WTC11 (cell line): ENCODE measurements at regions not wholly inside any gene's neighbourhood (a gene's known extent, or its start where the extent isn't known, plus 50 kb on each side); places are given as distances from the start of the nearest gene placed in this dataset.

Source experiments
- ATAC-seq: fragments of 200-7000 bp; cut with Tn5 transposase; 2 replicates; pipeline ENCODE4 v1.10.0; 2021; ENCODE audit warnings: mild to moderate bottlenecking, moderate library complexity
- CTCF ChIA-PET: fragments of 300-600 bp; sonication (Branson Sonifier 250); formaldehyde crosslinking; loops from one replicate; lab custom pipeline; 2021; ENCODE audit warnings: antibody characterized with exemption; lab: Charles Lee
- POLR2A ChIA-PET: fragments of 350-600 bp; sonication (Branson Sonifier 250); formaldehyde crosslinking; loops from one replicate; lab custom pipeline; 2021; ENCODE audit warnings: antibody characterized with exemption; lab: Charles Lee
- DNase-seq: peaks from one replicate; pipeline ENCODE4 v3.0.0; 2021; ENCODE audit warnings: low spot score
- H3K27ac Mint-ChIP-seq: 2 replicates; pipeline ENCODE4 v1.8.0; 2021; ENCODE audit warnings: mixed read lengths
- H3K27me3 Mint-ChIP-seq: 2 replicates; pipeline ENCODE4 v1.8.0; 2021; ENCODE audit warnings: low read depth, mild to moderate bottlenecking, moderate library complexity, mixed read lengths
- H3K36me3 Mint-ChIP-seq: 2 replicates; pipeline ENCODE4 v1.8.0; 2021; ENCODE audit warnings: mixed read lengths
- H3K4me1 Mint-ChIP-seq: 2 replicates; pipeline ENCODE4 v1.8.0; 2022; ENCODE audit warnings: mixed read lengths
- H3K4me3 Mint-ChIP-seq: 2 replicates; pipeline ENCODE4 v1.8.0; 2021; ENCODE audit warnings: mild to moderate bottlenecking, moderate library complexity, mixed read lengths
- H3K9me3 Mint-ChIP-seq: 2 replicates; pipeline ENCODE4 v1.8.0; 2021; ENCODE audit warnings: mixed read lengths
- AFF4 ChIP-seq: sonication (generic); formaldehyde crosslinking; IDR thresholded peaks from 2 replicates; pipeline ENCODE4 v1.8.1; 2023; ENCODE audit warnings: mild to moderate bottlenecking, missing genetic modification reagents, borderline replicate concordance
- ARID4B ChIP-seq: sonication (generic); formaldehyde crosslinking; IDR thresholded peaks from 2 replicates; pipeline ENCODE4 v1.8.0; 2023; ENCODE audit warnings: missing genetic modification reagents, mild to moderate bottlenecking, borderline replicate concordance
- CREB1 ChIP-seq: sonication (generic); formaldehyde crosslinking; IDR thresholded peaks from 2 replicates; pipeline ENCODE4 v1.8.0; 2023; ENCODE audit warnings: mild to moderate bottlenecking, missing genetic modification reagents
- E2F1 ChIP-seq: sonication (generic); formaldehyde crosslinking; IDR thresholded peaks from 2 replicates; pipeline ENCODE4 v1.8.0; 2022; ENCODE audit warnings: mild to moderate bottlenecking, missing genetic modification reagents
- FOXJ3 ChIP-seq: sonication (generic); formaldehyde crosslinking; IDR thresholded peaks from 2 replicates; pipeline ENCODE4 v1.9.0; 2021; ENCODE audit warnings: missing genetic modification reagents, mild to moderate bottlenecking, borderline replicate concordance
- GABPB1 ChIP-seq: sonication (generic); formaldehyde crosslinking; IDR thresholded peaks from 2 replicates; pipeline ENCODE4 v1.8.1; 2023; ENCODE audit warnings: mild to moderate bottlenecking, missing genetic modification reagents
- GRHL2 ChIP-seq: fragments of 250-450 bp; sonication (Bioruptor Pico); IDR thresholded peaks from 2 replicates; pipeline ENCODE4 v1.8.0; 2022; ENCODE audit warnings: mild to moderate bottlenecking, moderate library complexity; ENCODE audit not compliant: insufficient replicate concordance, severe bottlenecking
- IRF1 ChIP-seq: sonication (generic); formaldehyde crosslinking; IDR thresholded peaks from 2 replicates; pipeline ENCODE4 v1.8.0; 2023; ENCODE audit warnings: missing genetic modification reagents
- JAZF1 ChIP-seq: fragments of 250-450 bp; sonication (Bioruptor Pico); IDR thresholded peaks from 2 replicates; pipeline ENCODE4 v1.9.0; 2021; ENCODE audit warnings: moderate library complexity, mild to moderate bottlenecking, inconsistent platforms
- NR1H2 ChIP-seq: sonication (generic); formaldehyde crosslinking; IDR thresholded peaks from 2 replicates; pipeline ENCODE4 v1.9.0; 2021; ENCODE audit warnings: mild to moderate bottlenecking, moderate library complexity, missing genetic modification reagents
- NR3C1 ChIP-seq: sonication (generic); formaldehyde crosslinking; conservative IDR thresholded peaks from 2 replicates; pipeline ENCODE4 v1.8.1; 2023; ENCODE audit warnings: low read depth, mild to moderate bottlenecking, missing genetic modification reagents
- TP53 ChIP-seq: sonication (generic); formaldehyde crosslinking; IDR thresholded peaks from 2 replicates; pipeline ENCODE4 v1.8.1; 2023; ENCODE audit warnings: mild to moderate bottlenecking, missing genetic modification reagents
- USF1 ChIP-seq: sonication (generic); formaldehyde crosslinking; IDR thresholded peaks from 2 replicates; pipeline ENCODE4 v1.8.0; 2022; ENCODE audit warnings: mild to moderate bottlenecking, missing genetic modification reagents
- USF2 ChIP-seq: sonication (generic); formaldehyde crosslinking; IDR thresholded peaks from 2 replicates; pipeline ENCODE4 v1.8.1; 2023; ENCODE audit warnings: mild to moderate bottlenecking, missing genetic modification reagents, moderate library complexity
- ZNF121 ChIP-seq: sonication (generic); formaldehyde crosslinking; IDR thresholded peaks from 2 replicates; pipeline ENCODE4 v1.8.0; 2023; ENCODE audit warnings: missing genetic modification reagents
- ZNF281 ChIP-seq: sonication (generic); formaldehyde crosslinking; IDR thresholded peaks from 2 replicates; pipeline ENCODE4 v1.8.0; 2023; ENCODE audit warnings: mild to moderate bottlenecking, missing genetic modification reagents
- ZNF317 ChIP-seq: sonication (generic); formaldehyde crosslinking; IDR thresholded peaks from 2 replicates; pipeline ENCODE4 v1.8.1; 2023; ENCODE audit warnings: low read depth, mild to moderate bottlenecking, moderate library complexity, missing genetic modification reagents, borderline replicate concordance

- TF ChIP-seq E2F1 (CRISPR knock-in tag) (no peak), IRF1 (CRISPR knock-in tag) (no peak), GABPB1 (no peak), ZNF121 (CRISPR knock-in tag) (no peak), TP53 (CRISPR knock-in tag) (no peak)
Measured at GRCh38 chr18:42164556-42164955, 209.5 kb downstream of the PIK3C3 start (continued).

GRCh38 chr18:42165922-42166513 is 211.0 kb downstream of the PIK3C3 start:
- H3K27ac Mint-ChIP-seq, result no peak overlapping the region
- ChIA-PET CTCF (no interaction called here), POLR2A (no interaction called here)
- H3K36me3 Mint-ChIP-seq, result no peaks in the 10 kb centered on the region
- no peak for DNase-seq
- H3K9me3 Mint-ChIP-seq, result 0 out of 2 replicates have a peak, but pooled peaks cover 3% of the 10 kb centered on the region
- no peaks in the 10 kb centered on the region for H3K27me3 Mint-ChIP-seq
- no peak overlapping the region for H3K4me3 Mint-ChIP-seq
- no peak for ATAC-seq
- H3K4me1 Mint-ChIP-seq, result no peaks in the 10 kb centered on the region
- TF ChIP-seq AFF4 (CRISPR knock-in tag), result no peak
- no peak for TF ChIP-seq ARID4B (CRISPR knock-in tag)
- no peak for TF ChIP-seq USF1 (CRISPR knock-in tag)
- TF ChIP-seq NR1H2 (CRISPR knock-in tag), result no peak
- no peak for TF ChIP-seq GRHL2 (CRISPR knock-in tag)
- TF ChIP-seq CREB1 (CRISPR knock-in tag), result no peak
- no peak for TF ChIP-seq FOXJ3 (CRISPR knock-in tag)
- TF ChIP-seq JAZF1, result no peak
- TF ChIP-seq ZNF317 (CRISPR knock-in tag), result no peak
- TF ChIP-seq USF2, result no peak
- TF ChIP-seq ZNF281 (CRISPR knock-in tag), result no peak
- TF ChIP-seq IRF1 (CRISPR knock-in tag), result no peak
- TF ChIP-seq NR3C1, result no peak
